SK-N-MC (cell line): ENCODE measurements at regions not wholly inside any gene's neighbourhood (a gene's known extent, or its start where the extent isn't known, plus 50 kb on each side); places are given as distances from the start of the nearest gene placed in this dataset.
A peak's percentile ranks its signal among the peaks of the same experiment; 100 is the strongest.
"Not testable (repeated sequence)": the region's sequence is repeated elsewhere in the genome, so short reads cannot be mapped to it uniquely, and the experiment has no call there.

Experiments
- DNase-seq: peaks from one replicate; pipeline ENCODE4 v3.0.0-alpha.2; 2011; ENCODE audit warnings: low read depth, low spot score
- H3K27ac ChIP-seq: fragments of 200-600 bp; sonication (generic); 2 replicates; pipeline ENCODE4 v1.5.1; 2016; ENCODE audit warnings: mixed run types
- H3K36me3 ChIP-seq: fragments of 200-600 bp; sonication (generic); 2 replicates; pipeline ENCODE4 v1.6.1; 2017; ENCODE audit warnings: antibody characterized with exemption, low read length, mixed read lengths; ENCODE audit not compliant: insufficient read depth
- H3K4me3 ChIP-seq: fragments of 200-600 bp; sonication (generic); 2 replicates; pipeline ENCODE4 v1.5.1; 2016
- H3K9ac ChIP-seq: fragments of 200-600 bp; sonication (generic); 2 replicates; pipeline ENCODE4 v1.8.0; 2017; ENCODE audit warnings: mixed run types, mixed read lengths; ENCODE audit not compliant: insufficient read length
- H3K9me3 ChIP-seq: fragments of 200-600 bp; sonication (generic); 2 replicates; pipeline ENCODE4 v1.6.1; 2017; ENCODE audit warnings: low read depth, mild to moderate bottlenecking, antibody characterized with exemption, low read length, moderate library complexity, mixed read lengths
- EZH2 ChIP-seq: fragments of 200-600 bp; sonication (generic); IDR thresholded peaks from one replicate; pipeline ENCODE4 v1.6.1; 2017; ENCODE audit warnings: antibody characterized with exemption
- FOXP2 ChIP-seq: optimal IDR thresholded peaks from 2 replicates; pipeline ENCODE3; 2011; ENCODE audit warnings: mild to moderate bottlenecking, moderate library complexity; ENCODE audit not compliant: insufficient read depth; ENCODE audit errors: extremely low read length, control extremely low read depth
- POLR2AphosphoS5 ChIP-seq: IDR thresholded peaks from 2 replicates; pipeline ENCODE4 v1.6.1; 2012; ENCODE audit warnings: mild to moderate bottlenecking, low read depth, low read length, borderline replicate concordance

- no peak for TF ChIP-seq FOXP2
- no peak for TF ChIP-seq POLR2AphosphoS5
- no peak for TF ChIP-seq EZH2
- H3K4me3 ChIP-seq = no peak overlapping the region
- H3K27ac ChIP-seq = no peak overlapping the region
- H3K9me3 ChIP-seq = no peaks in the 10 kb centered on the region
- no peaks in the 10 kb centered on the region for H3K36me3 ChIP-seq
- no peak for DNase-seq
- H3K9ac ChIP-seq = no peak overlapping the region
These were observed 235.8 kb downstream of the EPHA7 start for GRCh38 chr6:93183531-93183972.

- Histone ChIP-seq H3K4me3 (no peak overlapping the region), H3K27ac (no peak overlapping the region), H3K36me3 (no peaks in the 10 kb centered on the region), H3K9me3 (no peaks in the 10 kb centered on the region), H3K9ac (no peak overlapping the region)
- TF ChIP-seq POLR2AphosphoS5 (no peak), EZH2 (no peak)
- no peak for DNase-seq
These were observed 236.3 kb downstream of the EPHA7 start for GRCh38 chr6:93182938-93183479.

GRCh38 chr6:93177918-93178317 is 241.4 kb downstream of the EPHA7 start:
- Histone ChIP-seq H3K9ac (peak overlapping the region; percentile 54), H3K27ac (no peak overlapping the region), H3K9me3 (no peaks in the 10 kb centered on the region), H3K4me3 (peak overlapping the region; percentile 30), H3K36me3 (no peaks in the 10 kb centered on the region)
- no peak for TF ChIP-seq EZH2
- no peak for TF ChIP-seq POLR2AphosphoS5
- TF ChIP-seq FOXP2 = no peak
- DNase-seq = no peak

- Histone ChIP-seq H3K36me3 (no peaks in the 10 kb centered on the region), H3K9ac (no peak overlapping the region), H3K27ac (no peak overlapping the region), H3K4me3 (peak overlapping the region; percentile 30), H3K9me3 (no peaks in the 10 kb centered on the region)
- DNase-seq = peak; percentile 34
- TF ChIP-seq POLR2AphosphoS5 (no peak), EZH2 (no peak), FOXP2 (no peak)
These were observed 241.9 kb downstream of the EPHA7 start for GRCh38 chr6:93177438-93177837.

- no peak for TF ChIP-seq EZH2
- TF ChIP-seq POLR2AphosphoS5 = no peak
- TF ChIP-seq FOXP2 = no peak
- no peak overlapping the region for H3K9ac ChIP-seq
- H3K27ac ChIP-seq = no peak overlapping the region
- no peak overlapping the region for H3K4me3 ChIP-seq
- H3K9me3 ChIP-seq = no peaks in the 10 kb centered on the region
- H3K36me3 ChIP-seq = no peaks in the 10 kb centered on the region
- no peak for DNase-seq
These were observed 243.3 kb downstream of the EPHA7 start for GRCh38 chr6:93176070-93176469.

GRCh38 chr6:93173573-93173972 is 245.8 kb downstream of the EPHA7 start:
- H3K27ac ChIP-seq, DNase-seq, H3K4me3 ChIP-seq, H3K9me3 ChIP-seq, H3K9ac ChIP-seq, H3K36me3 ChIP-seq: not testable (repeated sequence)

- Histone ChIP-seq H3K36me3 (no peaks in the 10 kb centered on the region), H3K4me3 (no peak overlapping the region), H3K9ac (no peak overlapping the region), H3K9me3 (no peaks in the 10 kb centered on the region), H3K27ac (no peak overlapping the region)
- TF ChIP-seq POLR2AphosphoS5 (no peak), EZH2 (no peak), FOXP2 (no peak)
- no peak for DNase-seq
These were observed 253.4 kb downstream of the EPHA7 start for GRCh38 chr6:93165850-93166430.

- no peak for TF ChIP-seq FOXP2
- TF ChIP-seq POLR2AphosphoS5 = no peak
- TF ChIP-seq EZH2 = no peak
These were observed 254.6 kb downstream of the EPHA7 start for GRCh38 chr6:93164781-93165180.

GRCh38 chr6:93163146-93163545 is 256.2 kb downstream of the EPHA7 start:
- peak overlapping the region; percentile 33; the same call in 1 of the 2 replicates for H3K4me3 ChIP-seq
- no peaks in the 10 kb centered on the region for H3K9me3 ChIP-seq
- H3K9ac ChIP-seq = no peak overlapping the region
- TF ChIP-seq POLR2AphosphoS5 = no peak
- TF ChIP-seq FOXP2 = peak; percentile 59
- TF ChIP-seq EZH2 = no peak
- peak; percentile 44 for DNase-seq
- H3K36me3 ChIP-seq = no peaks in the 10 kb centered on the region
- no peak overlapping the region for H3K27ac ChIP-seq

More at GRCh38 chr6:93164781-93165180, 254.6 kb downstream of the EPHA7 start:
- no peak overlapping the region for H3K9ac ChIP-seq
- no peaks in the 10 kb centered on the region for H3K9me3 ChIP-seq
- no peak for DNase-seq
- H3K27ac ChIP-seq = no peak overlapping the region
- H3K4me3 ChIP-seq = no peak overlapping the region
- no peaks in the 10 kb centered on the region for H3K36me3 ChIP-seq
